GM21360 (cell line): ENCODE measurements at regions not wholly inside any gene's neighbourhood (a gene's known extent, or its start where the extent isn't known, plus 50 kb on each side); places are given as distances from the start of the nearest gene placed in this dataset.
"Not testable (repeated sequence)": the region's sequence is repeated elsewhere in the genome, so short reads cannot be mapped to it uniquely, and the experiment has no call there.

Experiments used
- ATAC-seq: cut with Tn5 transposase; IDR thresholded peaks from one replicate; pipeline ENCODE4 v1.9.1; 2021; ENCODE audit warnings: mild to moderate bottlenecking, moderate library complexity; ENCODE audit not compliant: unreplicated experiment

- no peak for ATAC-seq
These were observed 415.1 kb downstream of the SOX11 start for GRCh38 chr2:6107290-6107689.

GRCh38 chr2:6109831-6110230, 417.6 kb downstream of the SOX11 start:
- no peak for ATAC-seq

GRCh38 chr2:6111781-6112261, 419.6 kb downstream of the SOX11 start:
- ATAC-seq: no peak

DNA sequence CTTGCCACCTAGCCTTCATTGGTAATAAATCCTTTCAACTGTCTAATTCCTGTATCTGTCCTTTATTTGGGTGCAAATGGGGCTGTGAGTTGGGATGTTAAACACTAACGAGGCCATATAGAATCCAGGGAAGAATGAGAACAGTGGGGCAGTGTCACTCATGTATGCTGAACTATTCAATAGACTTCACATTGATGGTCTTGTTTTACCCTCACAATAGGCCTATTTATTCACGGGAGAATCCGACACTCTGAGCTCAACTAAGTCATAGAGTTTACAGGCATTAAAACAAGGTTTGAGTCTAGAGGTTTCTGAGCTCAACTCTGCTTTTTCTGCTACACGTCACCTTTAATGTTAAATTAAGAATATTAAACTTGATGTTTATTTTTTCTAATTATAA, 421.6 kb downstream of the SOX11 start:
- no peak for ATAC-seq

DNA sequence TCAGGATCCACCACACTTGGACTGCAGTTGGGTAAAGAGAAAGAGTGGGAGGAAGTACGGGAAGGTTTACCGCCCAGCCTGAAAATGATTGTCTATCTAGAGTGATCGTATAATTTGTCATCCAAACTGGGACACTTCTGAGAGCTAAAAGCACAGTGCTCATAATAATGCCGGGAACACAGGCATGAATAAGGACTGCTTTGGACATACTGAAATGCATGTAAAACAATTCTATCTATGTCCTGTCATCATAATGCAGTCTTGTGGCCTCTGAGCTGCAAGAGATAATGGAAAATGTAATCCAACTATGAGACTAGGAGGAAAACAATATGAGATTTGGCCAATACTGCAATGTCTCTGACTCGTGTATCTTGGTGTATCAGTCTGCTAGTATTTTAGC, 435.5 kb downstream of the SOX11 start:
- no peak for ATAC-seq

- ATAC-seq: no peak
These were observed 447.0 kb downstream of the SOX11 start for GRCh38 chr2:6139142-6139541.

DNA sequence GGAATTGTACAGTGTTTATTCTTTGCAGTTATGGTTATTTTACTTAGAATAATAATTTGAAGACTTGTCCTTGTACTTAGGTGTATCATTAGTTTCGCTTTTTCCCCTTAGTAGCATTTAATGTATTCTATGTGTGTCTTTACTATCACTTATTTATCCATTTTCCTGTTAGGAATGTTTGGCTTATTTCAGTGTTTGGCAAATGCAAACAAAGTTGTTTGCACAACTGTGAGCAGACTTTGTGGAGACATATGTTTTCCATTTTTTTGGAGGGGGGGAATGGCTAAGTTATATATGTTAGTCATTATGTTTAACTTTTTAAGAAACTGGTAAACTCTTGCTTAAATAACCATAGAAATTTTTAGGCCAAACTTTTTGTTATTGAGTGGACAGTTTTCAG, 447.7 kb downstream of the SOX11 start:
- no peak for ATAC-seq

DNA sequence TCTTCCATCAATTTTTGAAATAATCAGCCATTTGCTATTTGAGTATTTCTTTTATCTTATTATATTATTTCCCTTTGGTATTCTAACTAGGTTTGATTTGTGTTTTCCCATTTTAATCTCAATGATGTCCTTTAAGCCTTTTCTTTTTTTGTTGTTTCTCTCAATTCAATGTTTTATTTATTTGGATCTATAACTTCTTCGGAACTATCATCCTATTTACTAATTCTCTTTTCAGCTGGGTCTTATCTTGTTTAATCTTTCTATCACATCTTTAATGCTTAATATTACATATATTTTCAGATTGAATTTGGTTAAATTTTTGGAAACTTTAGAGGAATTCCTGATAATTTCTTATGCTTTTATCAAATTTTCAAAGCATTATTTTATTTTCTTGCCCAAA, 448.3 kb downstream of the SOX11 start:
- ATAC-seq: no peak

- ATAC-seq: no peak
These were observed 451.6 kb downstream of the SOX11 start for GRCh38 chr2:6143812-6144211.

GRCh38 chr2:6147215-6147614, 455.0 kb downstream of the SOX11 start:
- ATAC-seq: not testable (repeated sequence)

GRCh38 chr2:6148882-6149281, 456.7 kb downstream of the SOX11 start:
- ATAC-seq: no peak

DNA sequence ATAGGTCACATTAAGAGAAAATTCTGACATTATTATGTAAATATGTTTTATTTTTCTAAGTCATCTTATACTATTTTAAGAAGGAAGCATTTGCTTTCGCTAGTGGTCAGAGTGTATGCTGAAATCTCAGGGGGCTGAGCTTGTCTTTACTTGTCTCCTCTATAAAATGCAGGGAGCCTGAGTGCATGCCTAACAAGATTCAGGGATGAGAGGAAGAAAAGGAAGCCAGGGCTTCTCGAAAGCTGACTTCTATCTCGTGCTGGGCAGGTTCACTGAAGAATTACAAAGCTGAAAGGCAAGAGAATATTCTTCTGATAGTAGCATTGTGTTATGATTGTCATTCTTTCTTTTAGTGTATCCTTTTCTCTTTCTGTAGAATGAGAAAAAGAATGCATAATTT, 467.4 kb downstream of the SOX11 start:
- no peak for ATAC-seq

DNA sequence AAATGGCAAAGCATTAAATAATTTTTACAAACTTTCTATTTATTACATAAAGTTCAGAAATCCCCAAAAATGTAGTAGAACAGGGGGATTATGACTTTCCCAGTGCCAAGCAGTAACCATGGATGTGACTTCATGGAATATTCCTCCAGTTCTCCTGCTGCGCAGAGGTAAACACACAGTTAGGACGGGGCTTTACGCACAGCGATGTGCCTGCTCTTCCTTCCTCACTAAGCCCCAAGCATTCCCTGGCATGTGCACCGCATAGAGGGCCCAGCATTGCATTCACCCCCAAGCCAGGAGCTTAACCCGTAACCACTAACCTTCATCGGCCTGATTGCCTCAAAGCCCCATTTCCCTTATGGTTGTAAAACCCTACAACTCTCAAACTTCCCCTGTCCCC, 471.7 kb downstream of the SOX11 start:
- ATAC-seq: no peak

- no peak for ATAC-seq
These were observed 473.0 kb downstream of the SOX11 start for GRCh38 chr2:6164986-6165747.

DNA sequence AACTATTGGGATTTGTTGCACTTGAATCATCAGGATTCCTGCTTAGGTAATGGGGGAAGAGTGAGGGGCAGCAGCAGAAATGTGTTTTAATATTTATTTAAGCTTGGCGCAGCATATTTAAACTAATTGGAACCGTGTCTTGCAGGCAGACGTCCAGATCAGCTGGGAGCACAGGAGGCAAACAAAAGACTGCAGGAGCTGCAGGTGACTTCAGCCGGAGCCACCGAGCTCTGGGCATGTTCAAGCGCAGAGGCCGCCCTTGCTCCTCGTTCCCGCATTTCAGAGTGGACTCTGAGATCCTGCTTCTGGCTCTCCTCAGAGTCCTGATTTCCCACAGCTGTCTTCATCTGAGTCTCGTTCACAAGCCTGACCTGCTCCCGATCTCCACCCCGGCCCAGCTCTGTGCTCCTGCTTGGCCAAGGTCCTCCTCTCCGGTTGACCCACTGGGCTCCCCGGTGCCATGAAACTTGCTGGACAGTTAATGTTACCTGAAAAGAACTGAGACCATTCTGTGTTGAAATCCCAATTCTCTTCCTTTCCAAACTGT, 475.5 kb downstream of the SOX11 start:
- no peak for ATAC-seq

DNA sequence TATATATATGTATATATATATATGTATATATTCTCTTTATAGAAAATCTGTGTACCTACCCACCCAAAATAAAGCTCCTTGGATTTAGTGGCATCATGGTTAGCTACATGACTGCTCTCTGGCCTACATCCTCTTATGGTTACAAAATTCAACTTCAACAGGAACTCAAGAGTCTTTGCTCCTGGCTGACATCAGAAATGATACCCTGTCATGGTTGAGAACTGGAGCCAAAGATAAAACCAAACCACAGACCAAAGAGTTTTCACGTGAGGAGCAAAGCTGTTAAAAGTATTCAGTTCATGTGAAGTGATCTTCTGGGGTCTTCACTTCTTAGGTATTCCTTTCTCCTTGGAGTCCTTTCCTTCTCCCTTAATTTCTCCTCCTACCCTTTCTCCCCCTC, 476.3 kb downstream of the SOX11 start:
- peak; percentile 88 for ATAC-seq

DNA sequence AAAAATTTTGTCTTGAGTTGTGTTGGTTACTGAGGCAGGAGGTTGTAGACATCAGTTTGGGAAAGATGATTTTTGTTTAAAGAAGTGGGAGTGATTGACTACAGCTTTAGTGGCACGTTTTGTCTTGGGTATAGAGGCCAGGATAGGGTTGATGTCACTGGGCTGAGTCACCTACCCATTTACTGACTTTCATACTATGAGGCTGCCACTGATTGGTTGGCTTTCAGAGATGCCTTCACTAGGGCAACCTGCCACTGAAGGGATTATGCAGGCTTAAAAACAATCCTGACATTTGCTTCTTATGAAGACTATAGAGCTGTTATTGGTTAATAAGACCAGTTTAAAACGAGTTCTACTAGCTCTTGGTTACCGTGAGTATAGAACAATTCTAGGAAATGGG, 479.1 kb downstream of the SOX11 start:
- no peak for ATAC-seq

GRCh38 chr2:6177811-6178210, 485.6 kb downstream of the SOX11 start:
- ATAC-seq: no peak

- ATAC-seq: no peak
These were observed 489.3 kb downstream of the SOX11 start for GRCh38 chr2:6181525-6181924.

DNA sequence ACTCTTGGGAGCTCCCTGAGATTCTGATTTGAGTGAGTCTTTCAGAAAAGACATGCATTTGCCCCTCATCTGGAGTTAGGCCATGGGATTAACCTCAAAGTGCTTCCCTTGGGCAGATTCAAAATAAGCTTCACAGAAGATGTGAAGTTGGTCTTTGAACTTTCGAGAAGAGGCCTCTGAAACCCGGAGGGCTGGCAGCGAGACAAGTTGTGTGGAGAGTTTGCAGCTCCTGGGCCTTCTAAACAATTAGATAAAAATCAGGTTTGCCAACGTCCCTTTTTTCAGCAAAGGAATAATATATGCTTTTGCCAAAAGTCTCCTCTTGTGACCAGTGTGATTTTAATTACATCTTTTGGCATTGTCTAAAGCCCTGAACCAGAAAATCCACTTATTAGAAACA, 489.7 kb downstream of the SOX11 start:
- no peak for ATAC-seq

DNA sequence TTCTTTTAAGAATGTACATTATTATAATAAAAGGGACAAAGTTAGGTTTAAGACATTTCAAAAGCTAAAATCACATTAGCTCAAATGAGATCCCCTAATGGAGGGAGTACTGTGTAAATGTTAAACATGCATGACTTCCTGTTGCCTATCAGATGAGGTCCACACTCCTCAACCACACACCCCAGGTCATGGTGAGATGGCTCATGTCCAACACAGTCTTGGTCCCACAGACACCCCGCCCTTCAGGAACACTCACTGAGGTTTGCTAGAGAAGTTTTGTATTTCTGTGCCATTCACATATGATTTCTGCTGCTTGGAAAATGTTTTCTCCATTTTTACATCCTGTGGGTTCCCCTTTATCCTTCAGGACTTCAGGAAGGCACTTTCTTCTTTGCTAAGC, 491.0 kb downstream of the SOX11 start:
- ATAC-seq: no peak

GRCh38 chr2:6184532-6185292, 492.5 kb downstream of the SOX11 start:
- ATAC-seq: no peak
